ENCODE measurements at regions not wholly inside any gene's neighbourhood (a gene's known extent, or its start where the extent isn't known, plus 50 kb on each side); places are given as distances from the start of the nearest gene placed in this dataset.

DNA sequence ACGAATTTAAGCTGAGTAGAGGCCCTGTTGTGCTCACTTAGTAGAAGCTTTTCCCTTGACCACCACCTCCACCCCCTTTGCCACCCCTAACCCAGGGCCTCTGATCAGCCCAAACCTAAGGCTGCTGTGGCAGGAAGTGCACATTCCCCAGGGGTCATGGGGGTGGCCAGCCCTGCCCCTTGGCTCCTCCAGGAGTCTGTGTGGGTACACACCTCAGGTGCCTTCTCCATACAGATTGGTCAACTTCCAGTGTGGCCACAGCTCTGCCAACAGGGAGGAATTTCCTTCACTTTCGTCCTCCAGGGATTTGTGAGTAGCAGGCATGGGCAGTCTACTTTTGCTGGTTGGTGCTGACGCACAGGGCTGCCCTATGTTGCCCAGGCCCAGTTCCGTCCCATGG lies 249.9 kb upstream of the ZNF32 start (continued):
- TF ChIP-seq, protein P1, sequence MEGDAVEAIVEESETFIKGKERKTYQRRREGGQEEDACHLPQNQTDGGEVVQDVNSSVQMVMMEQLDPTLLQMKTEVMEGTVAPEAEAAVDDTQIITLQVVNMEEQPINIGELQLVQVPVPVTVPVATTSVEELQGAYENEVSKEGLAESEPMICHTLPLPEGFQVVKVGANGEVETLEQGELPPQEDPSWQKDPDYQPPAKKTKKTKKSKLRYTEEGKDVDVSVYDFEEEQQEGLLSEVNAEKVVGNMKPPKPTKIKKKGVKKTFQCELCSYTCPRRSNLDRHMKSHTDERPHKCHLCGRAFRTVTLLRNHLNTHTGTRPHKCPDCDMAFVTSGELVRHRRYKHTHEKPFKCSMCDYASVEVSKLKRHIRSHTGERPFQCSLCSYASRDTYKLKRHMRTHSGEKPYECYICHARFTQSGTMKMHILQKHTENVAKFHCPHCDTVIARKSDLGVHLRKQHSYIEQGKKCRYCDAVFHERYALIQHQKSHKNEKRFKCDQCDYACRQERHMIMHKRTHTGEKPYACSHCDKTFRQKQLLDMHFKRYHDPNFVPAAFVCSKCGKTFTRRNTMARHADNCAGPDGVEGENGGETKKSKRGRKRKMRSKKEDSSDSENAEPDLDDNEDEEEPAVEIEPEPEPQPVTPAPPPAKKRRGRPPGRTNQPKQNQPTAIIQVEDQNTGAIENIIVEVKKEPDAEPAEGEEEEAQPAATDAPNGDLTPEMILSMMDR (IDR thresholded peaks at IDR 0.05) = no peak
- TF ChIP-seq, protein P2, sequence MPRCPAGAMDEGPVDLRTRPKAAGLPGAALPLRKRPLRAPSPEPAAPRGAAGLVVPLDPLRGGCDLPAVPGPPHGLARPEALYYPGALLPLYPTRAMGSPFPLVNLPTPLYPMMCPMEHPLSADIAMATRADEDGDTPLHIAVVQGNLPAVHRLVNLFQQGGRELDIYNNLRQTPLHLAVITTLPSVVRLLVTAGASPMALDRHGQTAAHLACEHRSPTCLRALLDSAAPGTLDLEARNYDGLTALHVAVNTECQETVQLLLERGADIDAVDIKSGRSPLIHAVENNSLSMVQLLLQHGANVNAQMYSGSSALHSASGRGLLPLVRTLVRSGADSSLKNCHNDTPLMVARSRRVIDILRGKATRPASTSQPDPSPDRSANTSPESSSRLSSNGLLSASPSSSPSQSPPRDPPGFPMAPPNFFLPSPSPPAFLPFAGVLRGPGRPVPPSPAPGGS (IDR thresholded peaks at IDR 0.05) = no peak
- TF ChIP-seq NPAS2 (CRISPR knock-in tag; IDR thresholded peaks at IDR 0.05; ENCODE audit: borderline replicate concordance) (no peak), KDM5A (IDR thresholded peaks at IDR 0.05) (no peak), SMC3 (IDR thresholded peaks at IDR 0.05) (no peak), EHMT2 (IDR thresholded peaks at IDR 0.05; ENCODE audit: low read depth) (no peak), TP53 (CRISPR knock-in tag; IDR thresholded peaks at IDR 0.05) (no peak), FOSB (CRISPR knock-in tag; IDR thresholded peaks at IDR 0.05) (no peak)
- TF ChIP-seq, protein P3, sequence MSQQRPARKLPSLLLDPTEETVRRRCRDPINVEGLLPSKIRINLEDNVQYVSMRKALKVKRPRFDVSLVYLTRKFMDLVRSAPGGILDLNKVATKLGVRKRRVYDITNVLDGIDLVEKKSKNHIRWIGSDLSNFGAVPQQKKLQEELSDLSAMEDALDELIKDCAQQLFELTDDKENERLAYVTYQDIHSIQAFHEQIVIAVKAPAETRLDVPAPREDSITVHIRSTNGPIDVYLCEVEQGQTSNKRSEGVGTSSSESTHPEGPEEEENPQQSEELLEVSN (IDR thresholded peaks at IDR 0.05; ENCODE audit: borderline replicate concordance, low read depth) = no peak

DNA sequence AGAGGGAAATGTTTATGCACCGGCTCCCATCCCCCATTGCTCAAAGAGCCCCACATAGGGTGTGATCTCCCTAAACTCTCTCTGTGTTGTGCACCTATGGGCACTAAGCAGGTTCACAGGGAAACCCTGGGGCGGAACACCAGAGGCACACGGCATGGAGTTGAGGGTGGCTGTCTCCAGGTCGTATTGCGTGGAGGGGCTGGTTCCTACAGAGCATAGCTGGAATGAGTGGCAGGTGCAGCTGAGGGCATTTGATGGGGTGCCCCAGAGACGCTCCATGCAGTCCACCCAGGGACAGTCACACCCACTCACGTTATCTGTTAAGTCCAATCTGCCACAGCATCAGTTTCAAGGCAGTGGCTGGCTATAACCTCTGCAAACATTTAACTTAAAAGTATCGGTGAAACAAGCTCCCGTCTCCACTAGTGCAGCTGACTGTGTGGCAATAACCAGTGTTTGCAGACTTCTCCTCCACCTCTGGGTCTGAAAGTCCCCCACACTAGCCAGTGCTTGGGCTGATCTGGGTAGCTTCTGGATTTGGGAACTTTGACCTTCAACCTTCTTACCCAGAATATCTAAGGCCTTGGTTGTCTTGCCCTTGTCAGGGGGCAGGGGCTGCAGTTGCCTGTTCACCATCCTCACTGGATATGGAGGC lies 249.2 kb upstream of the ZNF32 start:
- no peak overlapping the region for H3K27ac ChIP-seq
- H3K9me3 ChIP-seq = no peaks in the 10 kb centered on the region
- no peaks in the 10 kb centered on the region for H3K4me1 ChIP-seq
- H3K4me2 ChIP-seq = no peak overlapping the region
- no peak overlapping the region for H3K4me3 ChIP-seq
- ChIA-PET POLR2A (no interaction called here), CTCF (interaction anchor here (1.2 to 1.6 kb wide), 2 partner anchors 9 to 12 kb away, joined by 3 to 4 read pairs; no protein-coding TSS in a partner anchor)
- no peak for FAIRE-seq
- WGBS (ENCODE audit: missing lambda C conversion rate) = 33% methylated on average over 9 of the region's 9 CpGs
- no peak for TF ChIP-seq ZSCAN20 (CRISPR knock-in tag; IDR thresholded peaks at IDR 0.05)
- TF ChIP-seq, protein P1 (IDR thresholded peaks at IDR 0.05) = no peak
- no peak for DNase-seq (ENCODE audit: low read depth in 1 of 2, low spot score in 1 of 2)
- ATAC-seq = no peak

DNA sequence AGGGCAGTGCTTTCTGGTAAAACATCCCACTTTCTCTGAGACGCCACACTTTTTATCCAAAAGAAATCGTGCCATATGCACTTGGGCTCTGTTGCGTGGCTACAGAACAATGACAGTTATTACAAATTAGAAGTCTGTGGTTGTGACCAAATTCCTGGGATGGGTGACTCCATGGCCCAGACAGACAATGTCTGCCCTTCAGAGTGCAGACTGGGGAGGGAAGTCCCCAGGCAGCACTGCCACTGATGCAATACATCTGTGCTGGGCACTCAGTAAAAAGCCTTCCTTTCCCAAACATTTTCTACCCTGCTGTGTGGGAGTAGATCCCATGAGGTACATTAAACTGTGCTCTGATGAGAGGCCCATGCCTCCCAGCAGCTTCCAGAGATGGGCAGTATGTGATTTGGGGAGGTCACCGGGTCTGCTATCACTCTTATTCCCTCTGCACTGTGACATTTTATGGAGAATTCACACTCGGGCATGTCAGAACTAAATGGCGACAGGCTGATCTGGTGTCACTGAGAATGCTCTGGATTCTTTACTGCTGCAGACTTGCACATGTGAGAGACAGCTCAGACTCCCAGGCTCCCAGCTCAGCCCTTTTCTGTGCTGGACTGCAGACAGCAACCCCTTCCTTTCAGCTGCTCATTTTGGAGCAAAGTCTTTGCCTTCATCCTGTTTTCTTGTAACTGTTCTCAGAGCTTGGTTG lies 243.5 kb upstream of the ZNF32 start:
- no peaks in the 10 kb centered on the region for H3K4me1 ChIP-seq
- no peak overlapping the region for H3K4me2 ChIP-seq
- peaks cover under 1% of the 10 kb centered on the region; the same call in 2 of the 3 replicates for H3K9me3 ChIP-seq
- no peak overlapping the region for H3K4me3 ChIP-seq
- 21% methylated on average over 6 of the region's 6 CpGs for WGBS (ENCODE audit: missing lambda C conversion rate)
- FAIRE-seq (no peak), DNase-seq (ENCODE audit: low read depth in 1 of 2, low spot score in 1 of 2) (no peak), ATAC-seq (no peak)
- no peak overlapping the region for H3K27ac ChIP-seq
- ChIA-PET CTCF (interaction anchor here (1.0 kb wide), 1 partner anchor 9 kb away, joined by 3 read pairs; no protein-coding TSS in a partner anchor), POLR2A (no interaction called here)
- TF ChIP-seq HEYL (CRISPR knock-in tag; IDR thresholded peaks at IDR 0.05) (no peak), SREBF2 (IDR thresholded peaks at IDR 0.05) (no peak), CBX8 (IDR thresholded peaks at IDR 0.05) (no peak), ESRRA (IDR thresholded peaks at IDR 0.05; ENCODE audit: borderline replicate concordance, low read length) (no peak), JUN (IDR thresholded peaks at IDR 0.05) (no peak)
- TF ChIP-seq, protein P4, sequence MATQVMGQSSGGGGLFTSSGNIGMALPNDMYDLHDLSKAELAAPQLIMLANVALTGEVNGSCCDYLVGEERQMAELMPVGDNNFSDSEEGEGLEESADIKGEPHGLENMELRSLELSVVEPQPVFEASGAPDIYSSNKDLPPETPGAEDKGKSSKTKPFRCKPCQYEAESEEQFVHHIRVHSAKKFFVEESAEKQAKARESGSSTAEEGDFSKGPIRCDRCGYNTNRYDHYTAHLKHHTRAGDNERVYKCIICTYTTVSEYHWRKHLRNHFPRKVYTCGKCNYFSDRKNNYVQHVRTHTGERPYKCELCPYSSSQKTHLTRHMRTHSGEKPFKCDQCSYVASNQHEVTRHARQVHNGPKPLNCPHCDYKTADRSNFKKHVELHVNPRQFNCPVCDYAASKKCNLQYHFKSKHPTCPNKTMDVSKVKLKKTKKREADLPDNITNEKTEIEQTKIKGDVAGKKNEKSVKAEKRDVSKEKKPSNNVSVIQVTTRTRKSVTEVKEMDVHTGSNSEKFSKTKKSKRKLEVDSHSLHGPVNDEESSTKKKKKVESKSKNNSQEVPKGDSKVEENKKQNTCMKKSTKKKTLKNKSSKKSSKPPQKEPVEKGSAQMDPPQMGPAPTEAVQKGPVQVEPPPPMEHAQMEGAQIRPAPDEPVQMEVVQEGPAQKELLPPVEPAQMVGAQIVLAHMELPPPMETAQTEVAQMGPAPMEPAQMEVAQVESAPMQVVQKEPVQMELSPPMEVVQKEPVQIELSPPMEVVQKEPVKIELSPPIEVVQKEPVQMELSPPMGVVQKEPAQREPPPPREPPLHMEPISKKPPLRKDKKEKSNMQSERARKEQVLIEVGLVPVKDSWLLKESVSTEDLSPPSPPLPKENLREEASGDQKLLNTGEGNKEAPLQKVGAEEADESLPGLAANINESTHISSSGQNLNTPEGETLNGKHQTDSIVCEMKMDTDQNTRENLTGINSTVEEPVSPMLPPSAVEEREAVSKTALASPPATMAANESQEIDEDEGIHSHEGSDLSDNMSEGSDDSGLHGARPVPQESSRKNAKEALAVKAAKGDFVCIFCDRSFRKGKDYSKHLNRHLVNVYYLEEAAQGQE (IDR thresholded peaks at IDR 0.05) = no peak
- TF ChIP-seq, protein P5, sequence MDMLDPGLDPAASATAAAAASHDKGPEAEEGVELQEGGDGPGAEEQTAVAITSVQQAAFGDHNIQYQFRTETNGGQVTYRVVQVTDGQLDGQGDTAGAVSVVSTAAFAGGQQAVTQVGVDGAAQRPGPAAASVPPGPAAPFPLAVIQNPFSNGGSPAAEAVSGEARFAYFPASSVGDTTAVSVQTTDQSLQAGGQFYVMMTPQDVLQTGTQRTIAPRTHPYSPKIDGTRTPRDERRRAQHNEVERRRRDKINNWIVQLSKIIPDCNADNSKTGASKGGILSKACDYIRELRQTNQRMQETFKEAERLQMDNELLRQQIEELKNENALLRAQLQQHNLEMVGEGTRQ (IDR thresholded peaks at IDR 0.05) = no peak
